NCI-H187 (cell line): ENCODE measurements at regions not wholly inside any gene's neighbourhood (a gene's known extent, or its start where the extent isn't known, plus 50 kb on each side); places are given as distances from the start of the nearest gene placed in this dataset.

Experiments used
- DNase-seq, 2 experiments: peaks; one replicate each; lab custom pipeline; 2025; lab: John Stamatoyannopoulos, UW

DNA sequence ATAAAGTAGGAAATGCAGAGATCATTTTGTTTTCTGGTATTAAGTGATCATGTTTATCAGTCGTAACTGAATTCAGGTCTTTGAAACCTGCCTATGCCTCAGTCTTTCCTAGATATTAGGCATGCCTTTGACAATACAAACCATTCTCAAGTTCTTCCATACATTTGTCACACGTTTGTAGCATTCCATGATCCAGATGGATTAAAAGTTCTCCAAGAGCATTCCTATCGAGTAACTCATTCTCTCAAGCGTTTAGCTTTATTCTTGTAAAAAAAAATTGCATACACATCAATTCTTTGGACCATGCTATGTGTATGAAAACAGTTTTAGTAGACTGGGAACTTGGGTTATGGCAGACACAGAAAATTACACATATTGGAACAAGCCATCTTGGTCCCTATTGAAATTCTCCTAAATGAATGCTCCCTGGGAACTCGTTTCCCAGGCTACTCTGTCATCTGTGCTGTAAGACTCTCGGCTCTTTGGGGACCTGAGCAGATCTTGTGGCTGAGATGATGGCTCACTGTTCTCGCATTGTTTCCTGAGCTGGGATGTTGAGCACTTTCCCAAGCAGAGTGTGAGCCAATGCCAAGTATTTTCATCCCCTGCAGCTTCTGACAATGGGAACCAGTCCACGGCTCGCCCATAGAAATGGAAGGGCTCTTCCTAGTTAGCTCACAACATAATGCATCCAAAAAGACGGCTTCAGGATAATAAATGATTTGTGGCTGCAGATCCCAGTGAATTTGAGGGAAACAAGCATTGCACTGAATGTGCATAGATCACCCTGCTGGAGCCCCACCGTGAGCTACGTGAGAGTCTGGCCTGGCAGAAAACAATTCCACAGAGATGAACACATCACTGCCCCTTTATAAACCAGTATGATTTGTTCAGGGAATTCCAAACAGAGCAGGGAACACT lies 230.2 kb downstream of the IRX1 start:
- DNase-seq = no peak

DNA sequence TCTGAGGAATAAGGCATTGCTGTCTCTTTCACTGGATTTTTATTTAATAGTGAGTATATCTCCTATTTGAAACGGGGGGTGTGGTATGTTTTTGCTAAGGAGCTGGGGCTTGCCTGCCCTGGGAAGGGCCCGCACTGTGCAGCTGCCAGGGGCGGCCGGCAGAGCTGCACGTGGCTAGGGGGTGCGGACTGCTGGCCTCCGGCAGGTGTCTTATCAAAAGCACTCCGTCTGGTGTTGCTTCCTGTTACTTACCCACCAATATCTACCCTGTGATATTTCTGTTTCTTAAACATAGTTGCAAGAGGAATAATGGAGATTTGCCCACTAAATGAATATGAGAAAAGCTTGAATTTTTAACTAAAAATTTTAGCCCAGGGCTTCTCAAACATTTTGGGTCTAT lies 232.0 kb downstream of the IRX1 start:
- no peak for DNase-seq

- no peak for DNase-seq
Measured at GRCh38 chr5:3828761-3829160, 233.1 kb downstream of the IRX1 start.

- DNase-seq = no peak
Measured at GRCh38 chr5:3833566-3833965, 237.9 kb downstream of the IRX1 start.

GRCh38 chr5:3835811-3836210 lies 240.2 kb downstream of the IRX1 start:
- no peak for DNase-seq

GRCh38 chr5:3836528-3836927 lies 240.9 kb downstream of the IRX1 start:
- no peak for DNase-seq

- no peak for DNase-seq
Measured at GRCh38 chr5:3837506-3837905, 241.9 kb downstream of the IRX1 start.

- DNase-seq = no peak
Measured at GRCh38 chr5:3839151-3839550, 243.5 kb downstream of the IRX1 start.

GRCh38 chr5:3842591-3842990 lies 247.0 kb downstream of the IRX1 start:
- no peak for DNase-seq

DNA sequence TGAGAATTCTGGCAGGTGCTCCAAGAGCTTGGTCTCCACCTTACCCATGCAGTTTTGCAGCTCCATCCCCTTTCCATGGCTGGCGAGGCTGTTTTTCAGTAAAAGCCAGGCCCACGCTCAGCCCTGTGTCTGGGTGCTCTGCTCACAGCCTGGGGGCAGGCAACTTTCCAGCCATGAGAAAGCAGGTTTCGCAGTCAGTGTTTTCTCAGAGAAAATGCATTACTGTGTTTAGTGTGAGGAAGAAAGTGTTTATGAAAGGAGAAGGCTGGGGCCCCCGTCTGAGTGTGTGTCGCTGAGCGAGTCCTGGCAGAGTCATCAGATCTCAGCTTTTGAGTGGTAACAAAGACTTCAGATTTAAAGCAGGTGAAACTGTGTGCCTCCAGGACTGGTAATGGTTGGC lies 248.1 kb downstream of the IRX1 start:
- no peak for DNase-seq

DNA sequence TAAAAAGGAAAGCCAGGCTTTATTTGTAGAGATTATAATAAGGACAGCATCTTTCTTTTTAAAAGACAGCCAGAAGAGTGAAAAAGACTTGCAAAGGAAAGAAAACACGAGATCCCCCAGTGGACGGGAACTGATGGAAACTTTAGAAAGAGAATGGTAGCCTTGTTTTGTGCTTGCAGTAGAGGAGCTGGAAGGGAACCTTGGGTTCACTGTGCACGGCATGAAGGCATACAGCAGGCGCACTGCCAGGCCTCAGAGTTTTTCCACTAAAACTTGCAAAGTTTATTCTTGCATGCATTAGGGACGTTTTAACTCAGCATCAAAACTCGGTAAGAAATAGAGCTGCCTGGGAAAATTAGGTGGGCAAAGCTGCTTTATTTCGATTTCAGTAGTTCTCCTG lies 248.6 kb downstream of the IRX1 start:
- no peak for DNase-seq

- DNase-seq = no peak
Measured at GRCh38 chr5:3845230-3845629, 249.6 kb downstream of the IRX1 start.

DNA sequence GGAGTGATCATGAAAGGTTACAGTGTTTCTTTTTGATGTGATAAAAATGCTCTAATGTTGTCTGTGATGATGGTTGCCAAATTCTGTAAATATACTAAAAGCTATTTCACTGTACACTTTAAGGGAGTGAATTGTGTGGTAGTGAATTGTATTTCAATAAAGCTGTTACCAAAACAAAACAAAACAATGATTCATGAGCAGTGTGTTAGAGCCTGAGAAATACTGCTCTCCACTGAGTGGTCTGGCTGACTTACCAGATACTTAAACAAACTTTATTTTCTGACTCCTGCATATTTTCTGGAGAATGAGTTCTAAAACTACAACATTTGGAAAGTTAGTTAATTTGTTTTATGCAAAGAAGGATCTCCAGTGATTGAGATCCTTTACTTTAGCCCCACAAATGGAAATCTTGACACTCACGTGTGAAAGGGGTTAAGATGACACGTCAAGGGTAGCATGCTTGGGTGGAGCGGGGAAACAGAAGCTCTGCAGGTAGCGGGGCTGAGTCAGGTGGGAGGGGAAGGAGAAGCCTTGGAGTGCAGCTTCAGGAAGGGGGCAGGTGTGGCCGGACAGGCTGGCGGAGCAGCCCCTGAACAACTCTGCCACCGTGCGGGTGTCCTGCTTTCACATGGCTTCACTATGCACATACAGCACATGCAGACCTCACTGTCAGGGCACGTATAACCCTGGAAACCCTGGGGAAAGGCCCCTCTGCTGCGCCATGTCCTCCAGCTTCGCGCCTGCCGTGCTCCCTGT lies 256.7 kb downstream of the IRX1 start:
- no peak for DNase-seq

DNA sequence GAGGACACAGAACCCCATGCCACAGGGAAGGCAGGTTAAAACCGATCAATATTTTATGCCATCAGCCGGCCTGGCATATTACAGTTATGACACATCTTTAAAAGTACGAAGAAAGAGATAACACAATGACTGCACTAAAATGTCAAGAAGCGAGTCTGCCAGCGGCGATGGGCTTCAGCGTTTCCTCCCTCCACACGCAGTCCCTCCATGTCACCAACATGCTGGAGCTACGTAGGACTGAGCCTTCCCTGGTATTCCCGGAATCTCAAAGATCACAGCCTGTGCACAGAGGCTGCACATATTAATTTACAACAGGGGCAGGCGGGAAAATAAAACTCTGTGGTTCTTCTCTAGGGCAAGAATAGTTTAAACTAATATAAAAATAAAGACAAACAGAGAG lies 257.7 kb downstream of the IRX1 start:
- DNase-seq = no peak

DNA sequence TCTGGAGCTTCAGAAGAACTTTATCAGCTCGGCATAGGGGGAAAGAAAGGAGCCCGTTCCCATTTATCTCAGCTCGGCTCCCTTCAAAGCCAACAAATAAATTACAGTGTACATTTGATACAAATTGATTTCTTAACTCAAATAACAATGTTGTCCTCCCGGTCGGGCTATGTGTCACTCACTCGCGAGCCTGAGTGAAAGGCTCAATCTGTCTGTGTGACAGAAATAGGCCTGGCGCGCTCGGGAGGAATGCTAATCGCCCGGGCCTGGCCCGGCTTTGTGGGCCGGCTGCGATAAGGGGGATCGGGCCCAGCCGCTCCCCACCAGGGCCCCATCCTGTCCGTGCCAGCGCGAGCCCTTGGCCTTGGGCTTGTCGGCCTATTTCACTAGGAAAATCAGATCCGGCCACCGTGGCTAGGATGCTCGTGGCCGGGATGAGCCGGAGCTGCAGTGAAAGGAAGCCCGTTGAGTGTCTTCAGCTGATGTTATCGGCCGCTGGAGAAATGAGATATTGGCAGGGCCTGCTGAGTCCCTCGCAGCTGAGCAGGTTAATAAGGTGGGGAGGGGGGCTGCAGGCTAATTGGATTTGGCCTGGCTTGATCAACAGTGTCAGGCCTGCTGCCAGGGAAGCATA lies 258.7 kb downstream of the IRX1 start:
- no peak for DNase-seq

DNA sequence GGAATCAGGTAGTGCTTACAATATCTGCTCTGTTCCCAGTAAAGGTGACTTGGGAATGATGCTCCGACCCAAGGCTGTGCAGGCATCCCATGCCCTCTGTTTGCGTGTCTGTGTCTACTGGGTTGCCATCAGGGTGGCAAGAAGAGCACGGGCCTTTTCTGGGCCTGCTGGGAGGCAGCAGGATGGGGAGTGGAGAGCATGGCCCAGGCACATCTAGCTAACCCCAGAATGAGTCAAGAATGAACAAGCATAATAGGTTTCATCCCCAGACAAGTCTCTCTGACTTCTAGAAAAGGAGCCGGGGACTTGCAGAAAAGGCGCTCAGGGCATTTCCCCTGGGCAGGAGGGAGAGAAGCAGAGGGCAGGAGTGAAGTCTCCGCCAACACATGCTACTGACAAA lies 260.4 kb downstream of the IRX1 start:
- no peak for DNase-seq

GRCh38 chr5:3858524-3858923 lies 262.9 kb downstream of the IRX1 start:
- DNase-seq = no peak

DNA sequence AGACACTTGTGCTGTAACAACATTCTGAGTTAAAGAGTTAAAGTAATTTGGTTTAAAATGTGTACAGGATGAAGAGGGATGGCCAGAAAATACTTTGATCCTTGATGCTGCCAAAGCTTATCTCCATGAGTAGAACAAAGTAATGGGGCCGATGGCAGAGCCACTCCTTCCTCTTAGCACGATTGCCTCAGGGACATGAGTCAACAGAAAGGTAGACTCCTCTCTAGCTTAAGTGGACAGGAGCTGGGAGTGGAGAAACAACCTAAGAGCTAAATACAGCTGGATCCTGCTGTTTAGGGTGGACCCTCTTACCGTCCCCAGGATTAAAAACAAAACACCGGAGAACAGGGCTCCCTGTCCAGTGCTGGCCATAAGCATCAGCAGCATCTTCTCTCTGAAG lies 267.3 kb downstream of the IRX1 start:
- no peak for DNase-seq

DNA sequence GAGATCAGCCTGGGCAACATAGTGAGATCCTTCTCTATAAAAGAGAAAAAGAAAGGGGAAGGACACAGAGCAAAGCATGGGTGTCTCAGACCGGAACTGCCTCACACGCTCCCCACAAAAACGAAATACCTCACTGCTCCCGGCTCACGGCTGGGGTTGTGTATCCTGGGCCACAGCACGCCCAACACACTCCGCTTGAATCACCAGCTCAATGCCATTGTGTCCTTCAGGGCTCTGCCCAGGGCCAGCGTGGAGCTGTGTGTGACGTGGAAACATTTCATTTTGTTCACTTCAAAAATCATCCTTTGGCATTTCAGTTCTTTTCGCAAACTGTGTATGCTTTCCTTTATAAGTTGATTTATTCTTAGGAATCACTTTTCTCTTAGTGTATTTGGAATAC lies 279.5 kb downstream of the IRX1 start:
- no peak for DNase-seq

DNA sequence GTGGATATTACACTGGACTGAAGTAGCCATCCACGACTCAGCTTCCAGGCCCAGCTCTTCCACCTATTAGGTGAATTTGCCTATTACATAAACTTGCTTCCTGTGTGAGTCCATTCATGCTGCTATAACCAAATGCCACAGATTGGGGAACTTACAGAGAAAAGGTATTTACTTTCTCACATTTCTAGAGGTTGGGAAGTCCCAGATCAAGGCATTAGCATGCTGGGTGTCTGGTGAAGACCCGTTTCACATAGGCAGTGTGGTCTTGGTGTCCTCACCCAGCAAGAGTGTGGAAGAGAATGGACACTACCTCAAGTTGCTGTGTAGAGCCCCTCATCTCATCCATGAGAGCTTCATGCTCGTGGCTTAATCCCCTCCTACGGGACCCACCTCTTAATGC lies 282.6 kb downstream of the IRX1 start:
- DNase-seq = no peak

GRCh38 chr5:3883040-3883439 lies 287.4 kb downstream of the IRX1 start:
- no peak for DNase-seq

DNA sequence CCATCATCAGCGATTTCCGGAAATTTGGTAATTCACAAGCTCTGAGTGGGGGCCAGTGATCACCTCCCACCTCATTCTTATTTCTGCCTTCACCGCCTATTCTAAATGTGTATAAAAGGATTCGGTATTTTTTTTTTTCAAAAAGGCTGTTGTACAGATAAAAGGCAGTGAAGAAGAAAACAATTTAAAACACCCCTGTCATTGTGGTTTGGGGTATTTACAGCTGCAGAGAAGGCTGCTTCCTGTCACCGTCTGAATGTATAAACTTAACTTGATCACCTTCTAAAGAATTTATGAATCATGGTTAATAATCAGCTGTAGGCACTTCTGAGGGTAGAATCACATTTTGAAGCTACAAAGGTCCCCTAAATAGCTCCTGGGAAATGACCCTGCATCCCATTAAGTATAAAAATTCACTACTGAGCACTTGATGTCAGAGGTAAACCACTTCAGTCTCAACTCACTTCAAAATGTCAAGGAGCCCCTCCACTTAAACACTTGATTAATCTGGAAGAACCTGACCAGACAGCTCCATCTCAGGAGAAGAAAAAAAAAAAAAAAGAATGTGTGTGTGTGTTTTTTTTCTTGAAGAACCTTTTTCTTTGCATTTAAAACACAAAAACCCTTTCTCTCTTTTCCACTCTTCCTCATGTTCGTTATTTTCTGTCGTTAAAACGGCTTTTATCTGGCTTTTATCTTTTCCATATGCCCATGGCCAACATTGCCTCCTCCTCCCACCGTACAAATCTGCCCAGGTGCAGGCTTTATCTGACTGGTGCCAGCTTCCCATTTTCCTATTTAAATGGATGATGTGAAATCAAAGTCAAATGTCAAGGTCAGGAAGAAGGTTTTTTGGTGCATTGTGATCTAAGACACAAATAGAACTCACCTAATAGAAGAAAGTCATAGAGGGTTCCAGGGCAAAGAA lies 291.2 kb downstream of the IRX1 start:
- DNase-seq = peak; percentile 23 to 29
